Myocyte (in vitro differentiated cells): ENCODE measurements at regions not wholly inside any gene's neighbourhood (a gene's known extent, or its start where the extent isn't known, plus 50 kb on each side); places are given as distances from the start of the nearest gene placed in this dataset.
"Not testable (repeated sequence)": the region's sequence is repeated elsewhere in the genome, so short reads cannot be mapped to it uniquely, and the experiment has no call there.

Experiments used
- DNase-seq: peaks from one replicate; pipeline ENCODE4 v3.0.0-alpha.2; 2012; ENCODE audit warnings: low read depth

DNA sequence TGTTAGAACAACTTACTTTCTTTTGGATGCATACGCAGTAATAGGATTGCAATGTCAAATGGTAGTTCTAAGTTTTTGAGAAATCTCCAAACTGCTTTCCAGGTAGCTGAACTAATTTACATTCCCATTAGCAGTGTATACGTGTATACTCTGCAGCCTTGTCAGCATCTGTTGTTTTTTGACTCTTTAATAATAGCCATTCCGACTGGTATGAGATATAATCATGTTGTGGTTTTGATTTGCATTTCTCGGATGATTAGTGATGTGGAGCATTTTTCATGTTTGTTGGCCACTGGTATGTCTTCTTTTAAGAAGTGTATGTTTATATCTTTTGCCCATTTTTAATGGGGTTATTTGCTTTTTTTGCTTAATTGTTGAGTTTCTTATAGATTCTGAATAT, 76.9 kb upstream of the HNRNPA1L2 start:
- not testable (repeated sequence) for DNase-seq

DNA sequence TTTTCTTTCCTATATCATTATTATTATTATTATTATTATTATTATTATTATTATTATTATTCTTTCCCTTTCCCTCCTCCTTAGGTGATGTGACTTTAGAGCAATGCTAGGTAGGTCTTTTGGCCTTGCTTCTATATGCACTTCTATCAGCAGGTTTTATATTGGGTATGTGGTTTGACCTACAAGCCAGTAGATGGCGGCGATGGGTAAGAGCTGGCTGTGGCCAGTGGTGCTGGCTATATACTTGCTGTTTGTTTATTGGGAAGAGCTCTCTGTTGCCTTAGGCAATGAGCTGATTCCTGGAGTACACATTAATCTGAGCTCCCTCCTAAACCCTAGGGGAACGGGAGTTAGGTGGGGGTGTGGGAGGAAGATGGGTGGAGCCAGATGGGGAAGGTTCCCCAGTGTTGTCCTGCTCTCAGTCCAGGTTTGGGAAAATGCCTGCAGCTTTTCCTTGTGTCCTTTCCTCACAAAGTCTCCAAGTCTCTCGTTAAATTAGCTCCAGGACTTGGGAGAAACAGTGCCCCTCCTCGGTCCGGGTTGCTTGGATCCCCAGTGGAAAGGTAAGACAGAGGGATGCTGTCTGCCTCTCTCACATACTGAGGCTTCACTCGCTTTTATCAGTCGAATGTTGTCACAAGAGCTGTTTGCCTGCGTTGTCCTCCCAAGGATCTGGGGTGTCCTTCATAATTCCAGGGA, 72.2 kb upstream of the HNRNPA1L2 start:
- peak; percentile 9 for DNase-seq

DNA sequence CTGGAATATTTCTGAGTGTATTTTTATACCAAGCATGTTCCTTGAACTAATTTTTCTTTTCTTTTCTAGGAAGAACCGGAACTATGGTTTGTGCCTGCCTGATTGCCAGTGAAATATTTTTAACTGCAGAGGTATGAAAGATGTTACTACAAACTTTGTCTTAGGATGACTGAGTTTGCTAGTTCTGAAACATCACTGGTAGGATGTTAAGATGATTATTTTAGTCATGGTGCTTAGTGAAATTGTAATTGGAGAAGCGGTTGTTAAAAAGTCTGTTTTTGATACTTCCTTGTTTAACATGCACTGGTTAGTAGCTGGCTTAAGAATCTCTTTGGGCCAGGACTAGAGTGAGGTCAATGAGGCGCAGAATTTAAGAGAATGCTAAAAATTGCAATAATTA, 71.1 kb upstream of the HNRNPA1L2 start:
- DNase-seq = not testable (repeated sequence)

DNA sequence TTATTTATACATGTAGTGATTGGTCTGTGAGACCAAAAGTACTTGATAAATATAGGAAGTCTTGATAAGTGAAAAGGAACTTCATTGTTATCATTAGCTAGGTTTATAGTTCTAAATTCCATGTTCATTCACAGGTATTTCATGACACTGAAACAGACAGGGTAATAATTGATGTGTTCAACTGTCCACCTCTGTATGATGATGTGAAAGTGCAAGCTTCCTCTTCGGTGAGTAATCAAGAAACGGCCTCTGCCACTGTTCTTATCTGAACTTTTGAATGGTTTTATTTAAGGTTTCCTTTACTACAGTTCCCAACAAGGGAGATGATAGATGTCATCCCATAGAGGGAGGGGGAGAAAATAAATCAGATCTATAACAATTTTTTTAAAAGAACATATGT, 59.3 kb upstream of the HNRNPA1L2 start:
- not testable (repeated sequence) for DNase-seq
